ENCODE measurements at regions not wholly inside any gene's neighbourhood (a gene's known extent, or its start where the extent isn't known, plus 50 kb on each side); places are given as distances from the start of the nearest gene placed in this dataset.

GRCh38 chr18:32621034-32621433, 150.4 kb upstream of the GAREM1 start:
- Histone ChIP-seq H3K4me3 (no peak overlapping the region), H3K9me3 (no peaks in the 10 kb centered on the region), H3K4me1 (no peaks in the 10 kb centered on the region), H3K27me3 (no peaks in the 10 kb centered on the region), H3K36me3 (no peaks in the 10 kb centered on the region), H3K27ac (no peak overlapping the region)
- no peak for DNase-seq (ENCODE audit: low spot score in 2 of 2)
- TF ChIP-seq POLR2A (IDR thresholded peaks at IDR 0.05), result no peak
- no peak for TF ChIP-seq EP300 (IDR thresholded peaks at IDR 0.05)
- TF ChIP-seq POLR2AphosphoS5 (IDR thresholded peaks at IDR 0.05), result no peak
- no peak for TF ChIP-seq CTCF (IDR thresholded peaks at IDR 0.05)
- WGBS, result 50% methylated on average over 4 of the region's 4 CpGs

GRCh38 chr18:32618546-32618945, 147.9 kb upstream of the GAREM1 start:
- no peak for DNase-seq (ENCODE audit: low spot score in 2 of 2)
- WGBS, result 83% methylated on average over 4 of the region's 4 CpGs
- TF ChIP-seq CTCF (IDR thresholded peaks at IDR 0.05), result no peak
- TF ChIP-seq EP300 (IDR thresholded peaks at IDR 0.05), result no peak
- no peak for TF ChIP-seq POLR2AphosphoS5 (IDR thresholded peaks at IDR 0.05)
- TF ChIP-seq POLR2A (IDR thresholded peaks at IDR 0.05), result no peak

GRCh38 chr18:32613821-32614220, 143.1 kb upstream of the GAREM1 start:
- 80% methylated on average over 3 of the region's 3 CpGs for WGBS
- Histone ChIP-seq H3K9me3 (no peaks in the 10 kb centered on the region), H3K4me1 (no peaks in the 10 kb centered on the region), H3K36me3 (no peaks in the 10 kb centered on the region), H3K27ac (no peak overlapping the region), H3K27me3 (no peaks in the 10 kb centered on the region), H3K4me3 (no peak overlapping the region)
- no peak for DNase-seq (ENCODE audit: low spot score in 2 of 2)
- TF ChIP-seq POLR2A (IDR thresholded peaks at IDR 0.05) (no peak), CTCF (IDR thresholded peaks at IDR 0.05) (no peak)

More at GRCh38 chr18:32618546-32618945, 147.9 kb upstream of the GAREM1 start:
- H3K4me1 ChIP-seq, result no peaks in the 10 kb centered on the region
- no peak overlapping the region for H3K27ac ChIP-seq
- H3K36me3 ChIP-seq, result no peaks in the 10 kb centered on the region
- H3K9me3 ChIP-seq, result no peaks in the 10 kb centered on the region
- no peak overlapping the region for H3K4me3 ChIP-seq
- no peaks in the 10 kb centered on the region for H3K27me3 ChIP-seq

GRCh38 chr18:32612651-32613050, 142.0 kb upstream of the GAREM1 start:
- TF ChIP-seq POLR2AphosphoS5 (IDR thresholded peaks at IDR 0.05), result no peak
- TF ChIP-seq EP300 (IDR thresholded peaks at IDR 0.05), result no peak
- TF ChIP-seq CTCF (IDR thresholded peaks at IDR 0.05), result no peak
- TF ChIP-seq POLR2A (IDR thresholded peaks at IDR 0.05), result no peak
- Histone ChIP-seq H3K27me3 (no peaks in the 10 kb centered on the region), H3K27ac (no peak overlapping the region), H3K36me3 (no peaks in the 10 kb centered on the region), H3K4me3 (no peak overlapping the region), H3K4me1 (no peaks in the 10 kb centered on the region), H3K9me3 (no peaks in the 10 kb centered on the region)
- WGBS, result 74% methylated on average over 3 of the region's 3 CpGs
- DNase-seq (ENCODE audit: low spot score in 2 of 2), result no peak

- H3K27ac ChIP-seq, result no peak overlapping the region
- no peaks in the 10 kb centered on the region for H3K36me3 ChIP-seq
- H3K4me1 ChIP-seq, result no peaks in the 10 kb centered on the region
- no peak for DNase-seq (ENCODE audit: low spot score in 2 of 2)
- no peak overlapping the region for H3K4me3 ChIP-seq
- WGBS, result 32% methylated on average over 1 of the region's 1 CpG
- no peaks in the 10 kb centered on the region for H3K27me3 ChIP-seq
- H3K9me3 ChIP-seq, result no peaks in the 10 kb centered on the region
- TF ChIP-seq POLR2A (IDR thresholded peaks at IDR 0.05) (no peak), EP300 (IDR thresholded peaks at IDR 0.05) (no peak), POLR2AphosphoS5 (IDR thresholded peaks at IDR 0.05) (no peak), CTCF (IDR thresholded peaks at IDR 0.05) (no peak)
Measured at GRCh38 chr18:32610176-32610575, 139.5 kb upstream of the GAREM1 start.

All from suprapubic skin (tissue), 4 donors.